Liver (tissue), 8 donors: ENCODE measurements at regions not wholly inside any gene's neighbourhood (a gene's known extent, or its start where the extent isn't known, plus 50 kb on each side); places are given as distances from the start of the nearest gene placed in this dataset.
"Not testable (repeated sequence)": the region's sequence is repeated elsewhere in the genome, so short reads cannot be mapped to it uniquely, and the experiment has no call there.

Experiments used
- DNase-seq: peaks from one replicate; pipeline ENCODE4 v3.0.0-alpha.2; 2017; ENCODE audit warnings: low spot score
- H3K27ac ChIP-seq, 2 donors: one replicate each; pipeline ENCODE4 v1.7.0; 2013; ENCODE audit warnings: inconsistent platforms in 2 of 2, low read length in 2 of 2, control low read depth in 1 of 2, low read depth in 1 of 2, mild to moderate bottlenecking in 1 of 2
- H3K27me3 ChIP-seq, 4 donors: one replicate each; pipeline versions ENCODE4 v1.6.1 to v1.7.0; 2013; ENCODE audit warnings: low read length in 3 of 4, inconsistent platforms in 1 of 4, mild to moderate bottlenecking in 1 of 4, moderate library complexity in 1 of 4; ENCODE audit not compliant: control insufficient read depth in 4 of 4, insufficient read depth in 4 of 4
- H3K36me3 ChIP-seq, 4 donors: one replicate each; pipeline versions ENCODE4 v1.6.1 to v1.7.0; 2013; ENCODE audit warnings: low read length in 3 of 4, mild to moderate bottlenecking in 3 of 4, low read depth in 1 of 4, moderate library complexity in 1 of 4; ENCODE audit not compliant: control insufficient read depth in 4 of 4, insufficient read depth in 3 of 4
- H3K4me1 ChIP-seq, 4 donors: one replicate each; pipeline versions ENCODE4 v1.6.1 to v1.7.0; 2013; ENCODE audit warnings: low read length in 3 of 4, mild to moderate bottlenecking in 3 of 4, moderate library complexity in 1 of 4; ENCODE audit not compliant: control insufficient read depth in 4 of 4, insufficient read depth in 4 of 4
- H3K4me3 ChIP-seq, 3 donors: one replicate each; pipeline versions ENCODE4 v1.6.1 to v1.7.0; 2013; ENCODE audit warnings: low read length in 3 of 3, control low read depth in 1 of 3, low read depth in 1 of 3, mild to moderate bottlenecking in 1 of 3
- H3K9ac ChIP-seq, 2 donors: one replicate each; pipeline ENCODE4 v1.7.0; 2013; ENCODE audit warnings: low read length in 2 of 2, mild to moderate bottlenecking in 2 of 2, moderate library complexity in 2 of 2, control low read depth in 1 of 2, low read depth in 1 of 2
- H3K9me3 ChIP-seq, 4 donors: one replicate each; pipeline versions ENCODE4 v1.6.1 to v1.7.0; 2013; ENCODE audit warnings: low read length in 3 of 4; ENCODE audit not compliant: control insufficient read depth in 4 of 4
- GABPA ChIP-seq, 2 donors: IDR thresholded peaks in 1 of 2; conservative IDR thresholded peaks in 1 of 2; 2 replicates each; pipeline ENCODE4 v1.6.1; 2016; ENCODE audit warnings: antibody characterized with exemption in 2 of 2, mild to moderate bottlenecking in 1 of 2, moderate library complexity in 1 of 2
- HNF4G ChIP-seq: IDR thresholded peaks from 2 replicates; pipeline ENCODE4 v1.6.1; 2016; ENCODE audit warnings: antibody characterized with exemption
- JUND ChIP-seq, 2 donors: IDR thresholded peaks; 2 replicates each; pipeline ENCODE4 v1.6.1; 2016; ENCODE audit warnings: antibody characterized with exemption in 2 of 2
- RXRA ChIP-seq, 2 donors: IDR thresholded peaks; 2 replicates each; pipeline ENCODE4 v1.6.1; 2017 to 2018; ENCODE audit warnings: antibody characterized with exemption in 2 of 2, mild to moderate bottlenecking in 1 of 2
- SP1 ChIP-seq: IDR thresholded peaks from 2 replicates; pipeline ENCODE4 v1.6.1; 2018; ENCODE audit warnings: antibody characterized with exemption, mild to moderate bottlenecking
- TAF1 ChIP-seq: conservative IDR thresholded peaks from 2 replicates; pipeline ENCODE4 v1.6.1; 2016; ENCODE audit warnings: antibody characterized with exemption, mild to moderate bottlenecking
- WGBS: extraction: QIAGEN DNeasy Blood & Tissue Kit; methylation state at CpG from one replicate; pipeline ENCODE4 v1.1.7; 2013; 5-methylcytosine and 5-hydroxymethylcytosine counted together
- TF ChIP-seq, protein P1 (sequence below): IDR thresholded peaks from 2 replicates; pipeline ENCODE4 v1.6.1; 2016; ENCODE audit warnings: antibody characterized with exemption
- TF ChIP-seq, protein P2 (sequence below): IDR thresholded peaks from 2 replicates; pipeline ENCODE4 v1.6.1; 2016; ENCODE audit warnings: antibody characterized with exemption
- TF ChIP-seq, protein P3 (sequence below): fragments of 150-350 bp; IDR thresholded peaks from 2 replicates; pipeline ENCODE4 v1.5.1; 2017; ENCODE audit warnings: improper control_type of control experiment, low read depth, low read length; ENCODE audit not compliant: missing input control
- TF ChIP-seq, protein P4 (sequence below): IDR thresholded peaks from 2 replicates; pipeline ENCODE4 v1.6.1; 2016; ENCODE audit warnings: antibody characterized with exemption
- donor health status: healthy.
- donor health status: healthy.
- donor health status: healthy.
- donor health status: healthy.
- donor health status: healthy.

DNA sequence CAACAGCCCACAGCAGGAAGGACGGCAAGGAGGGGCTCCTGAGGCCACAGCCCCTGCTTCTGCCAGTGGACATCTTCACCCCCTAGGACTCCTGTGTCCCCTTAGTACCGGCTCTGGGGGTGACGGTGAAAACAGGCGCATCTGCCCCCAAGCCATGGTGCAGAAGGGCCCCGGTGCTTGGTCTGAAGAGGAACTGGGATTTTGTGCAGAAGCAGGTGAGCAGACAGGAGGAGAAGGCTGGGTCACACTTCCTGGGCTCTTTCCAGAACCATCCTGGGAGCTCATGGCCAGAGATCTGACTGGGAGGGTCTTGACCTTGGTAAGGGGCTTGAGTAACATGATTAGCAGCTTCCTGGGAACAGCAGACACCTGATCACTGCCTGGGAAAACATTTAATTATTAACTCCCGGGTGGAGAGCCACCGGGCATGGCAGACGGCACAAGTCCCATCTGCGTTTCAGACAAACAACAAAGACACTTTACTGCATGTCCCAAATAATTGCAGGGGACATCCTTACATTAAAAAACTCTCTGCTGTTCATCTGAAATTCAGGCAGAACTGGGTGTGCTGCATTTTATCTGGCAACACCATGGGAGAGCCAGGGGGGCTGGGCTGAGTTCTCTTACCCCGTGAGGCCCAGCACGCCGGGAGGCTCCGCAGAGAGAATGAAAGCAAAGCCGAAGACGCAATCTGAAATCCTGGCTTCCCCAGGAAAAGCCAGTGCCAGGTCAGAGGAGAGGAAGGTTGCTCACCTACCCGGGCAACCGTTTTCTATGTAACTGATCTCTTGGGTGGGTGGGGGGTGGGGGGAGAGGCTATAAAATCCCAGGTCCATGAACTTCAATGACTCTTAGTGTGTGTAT is 1542.8 kb downstream of the TSPY10 start:
- peak overlapping the region in 1 of 2 donors; percentile 57 for H3K27ac ChIP-seq
- WGBS = 23% methylated on average over 17 of the region's 17 CpGs
- no peaks in the 10 kb centered on the region for H3K36me3 ChIP-seq
- no peaks in the 10 kb centered on the region for H3K9me3 ChIP-seq
- peak overlapping the region in 1 of 2 donors; percentile 59 for H3K9ac ChIP-seq
- peak overlapping the region in 1 of 3 donors; percentile 28 for H3K4me3 ChIP-seq
- TF ChIP-seq, protein P1, sequence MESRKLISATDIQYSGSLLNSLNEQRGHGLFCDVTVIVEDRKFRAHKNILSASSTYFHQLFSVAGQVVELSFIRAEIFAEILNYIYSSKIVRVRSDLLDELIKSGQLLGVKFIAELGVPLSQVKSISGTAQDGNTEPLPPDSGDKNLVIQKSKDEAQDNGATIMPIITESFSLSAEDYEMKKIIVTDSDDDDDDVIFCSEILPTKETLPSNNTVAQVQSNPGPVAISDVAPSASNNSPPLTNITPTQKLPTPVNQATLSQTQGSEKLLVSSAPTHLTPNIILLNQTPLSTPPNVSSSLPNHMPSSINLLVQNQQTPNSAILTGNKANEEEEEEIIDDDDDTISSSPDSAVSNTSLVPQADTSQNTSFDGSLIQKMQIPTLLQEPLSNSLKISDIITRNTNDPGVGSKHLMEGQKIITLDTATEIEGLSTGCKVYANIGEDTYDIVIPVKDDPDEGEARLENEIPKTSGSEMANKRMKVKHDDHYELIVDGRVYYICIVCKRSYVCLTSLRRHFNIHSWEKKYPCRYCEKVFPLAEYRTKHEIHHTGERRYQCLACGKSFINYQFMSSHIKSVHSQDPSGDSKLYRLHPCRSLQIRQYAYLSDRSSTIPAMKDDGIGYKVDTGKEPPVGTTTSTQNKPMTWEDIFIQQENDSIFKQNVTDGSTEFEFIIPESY = no peak
- TF ChIP-seq, protein P2, sequence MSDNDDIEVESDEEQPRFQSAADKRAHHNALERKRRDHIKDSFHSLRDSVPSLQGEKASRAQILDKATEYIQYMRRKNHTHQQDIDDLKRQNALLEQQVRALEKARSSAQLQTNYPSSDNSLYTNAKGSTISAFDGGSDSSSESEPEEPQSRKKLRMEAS = no peak
- TF ChIP-seq TAF1 = no peak
- TF ChIP-seq, protein P3, sequence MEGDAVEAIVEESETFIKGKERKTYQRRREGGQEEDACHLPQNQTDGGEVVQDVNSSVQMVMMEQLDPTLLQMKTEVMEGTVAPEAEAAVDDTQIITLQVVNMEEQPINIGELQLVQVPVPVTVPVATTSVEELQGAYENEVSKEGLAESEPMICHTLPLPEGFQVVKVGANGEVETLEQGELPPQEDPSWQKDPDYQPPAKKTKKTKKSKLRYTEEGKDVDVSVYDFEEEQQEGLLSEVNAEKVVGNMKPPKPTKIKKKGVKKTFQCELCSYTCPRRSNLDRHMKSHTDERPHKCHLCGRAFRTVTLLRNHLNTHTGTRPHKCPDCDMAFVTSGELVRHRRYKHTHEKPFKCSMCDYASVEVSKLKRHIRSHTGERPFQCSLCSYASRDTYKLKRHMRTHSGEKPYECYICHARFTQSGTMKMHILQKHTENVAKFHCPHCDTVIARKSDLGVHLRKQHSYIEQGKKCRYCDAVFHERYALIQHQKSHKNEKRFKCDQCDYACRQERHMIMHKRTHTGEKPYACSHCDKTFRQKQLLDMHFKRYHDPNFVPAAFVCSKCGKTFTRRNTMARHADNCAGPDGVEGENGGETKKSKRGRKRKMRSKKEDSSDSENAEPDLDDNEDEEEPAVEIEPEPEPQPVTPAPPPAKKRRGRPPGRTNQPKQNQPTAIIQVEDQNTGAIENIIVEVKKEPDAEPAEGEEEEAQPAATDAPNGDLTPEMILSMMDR = no peak
- TF ChIP-seq, protein P4, sequence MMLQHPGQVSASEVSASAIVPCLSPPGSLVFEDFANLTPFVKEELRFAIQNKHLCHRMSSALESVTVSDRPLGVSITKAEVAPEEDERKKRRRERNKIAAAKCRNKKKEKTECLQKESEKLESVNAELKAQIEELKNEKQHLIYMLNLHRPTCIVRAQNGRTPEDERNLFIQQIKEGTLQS = no peak
- TF ChIP-seq GABPA (IDR thresholded peaks at IDR 0.05 in 1 of 2, conservative IDR thresholded peaks at IDR 0.05 in 1 of 2) = no peak
- TF ChIP-seq JUND (IDR thresholded peaks at IDR 0.05) = no peak
- no peak for TF ChIP-seq RXRA (IDR thresholded peaks at IDR 0.05)
- no peak for TF ChIP-seq SP1
- TF ChIP-seq HNF4G = no peak
- no peaks in the 10 kb centered on the region for H3K27me3 ChIP-seq
- peaks cover 0 to 7% (median 0%) of the 10 kb centered on the region in 4 donors for H3K4me1 ChIP-seq
- DNase-seq = no peak

DNA sequence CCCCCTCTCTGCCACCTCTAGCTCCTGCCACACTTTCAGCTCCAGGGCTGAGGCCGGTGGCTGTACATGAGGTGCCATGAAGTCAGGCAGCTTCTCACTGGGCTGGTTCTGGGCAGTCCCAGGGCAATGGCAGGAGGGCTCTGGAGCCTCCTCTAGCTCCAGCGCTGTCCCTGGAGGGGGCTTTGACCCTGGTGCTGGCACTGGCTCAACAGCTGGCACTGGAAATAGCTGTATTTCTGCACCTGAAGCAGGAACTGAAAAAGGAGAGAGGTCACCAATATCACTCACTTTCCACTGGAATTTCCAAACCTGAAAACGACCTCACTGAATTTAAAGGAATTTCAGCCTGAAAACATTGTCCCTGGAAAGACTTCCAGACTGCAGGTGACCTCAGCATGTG is 1558.1 kb downstream of the TSPY10 start:
- H3K4me3 ChIP-seq, H3K27ac ChIP-seq, H3K9ac ChIP-seq, H3K27me3 ChIP-seq, DNase-seq, H3K36me3 ChIP-seq, H3K4me1 ChIP-seq, H3K9me3 ChIP-seq: not testable (repeated sequence)
- 53% methylated on average over 3 of the region's 3 CpGs for WGBS

DNA sequence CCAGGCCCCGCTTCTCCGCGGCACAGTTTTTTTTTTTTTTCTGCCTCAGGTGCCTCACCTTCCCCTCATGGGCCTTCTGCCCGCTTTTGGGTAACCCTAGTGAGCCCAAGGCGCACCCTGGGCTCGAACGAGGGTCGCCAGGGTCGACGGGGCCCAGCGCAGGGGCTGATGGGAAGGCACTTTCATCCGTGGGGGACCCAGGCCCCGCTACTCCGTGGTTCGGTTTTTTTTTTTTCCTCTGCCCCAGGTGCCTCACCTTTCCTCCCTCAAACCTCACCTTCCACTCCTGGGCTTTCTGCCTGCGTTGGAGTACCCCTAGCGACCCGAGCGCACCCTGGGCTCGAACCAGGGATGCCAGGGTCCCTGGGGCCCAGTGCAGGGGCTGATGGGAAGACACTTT is 1569.8 kb downstream of the TSPY10 start:
- DNase-seq, H3K27me3 ChIP-seq, H3K4me3 ChIP-seq, H3K4me1 ChIP-seq, H3K9ac ChIP-seq, H3K27ac ChIP-seq, H3K9me3 ChIP-seq, H3K36me3 ChIP-seq: not testable (repeated sequence)
- WGBS = 58% methylated on average over 17 of the region's 20 CpGs

DNA sequence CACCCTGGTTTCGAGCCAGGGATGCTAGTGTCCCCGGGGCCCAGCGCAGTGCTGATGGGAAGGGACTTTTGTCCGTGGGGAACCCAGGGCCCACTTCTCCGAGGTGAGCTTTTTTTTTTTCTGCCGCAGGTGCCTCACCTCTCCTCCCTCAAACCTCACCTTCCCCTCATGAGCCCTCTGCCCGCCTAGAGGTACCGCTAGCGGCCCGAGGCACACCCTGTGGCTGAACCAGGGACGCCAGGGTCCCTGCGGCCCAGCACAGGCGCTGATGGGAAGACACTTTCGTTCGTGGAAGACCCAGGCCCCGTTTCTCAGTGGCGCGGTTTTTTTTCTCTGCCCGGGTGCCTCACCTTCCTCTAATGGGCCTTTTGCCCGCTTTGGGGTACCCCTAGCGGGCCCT is 1570.7 kb downstream of the TSPY10 start:
- H3K4me1 ChIP-seq, H3K27ac ChIP-seq, H3K9me3 ChIP-seq, H3K9ac ChIP-seq, H3K27me3 ChIP-seq, DNase-seq, H3K4me3 ChIP-seq, H3K36me3 ChIP-seq: not testable (repeated sequence)
- WGBS = 62% methylated on average over 21 of the region's 21 CpGs
